K562 (cell line): ENCODE measurements at regions not wholly inside any gene's neighbourhood (a gene's known extent, or its start where the extent isn't known, plus 50 kb on each side); places are given as distances from the start of the nearest gene placed in this dataset.

Experiments
- AFF1 ChIP-seq, 2 experiments: fragments of 450-650 bp; IDR thresholded peaks; 2 replicates each; pipeline ENCODE4 v1.6.1; 2018; ENCODE audit warnings: mild to moderate bottlenecking in 2 of 2, low read depth in 1 of 2; ENCODE audit not compliant: partially characterized antibody in 2 of 2
- ATF2 ChIP-seq: sonication (generic); formaldehyde crosslinking; IDR thresholded peaks from 2 replicates; pipeline ENCODE4 v1.8.1; 2022; ENCODE audit warnings: missing genetic modification reagents
- DIDO1 ChIP-seq: fragments of 450-650 bp; IDR thresholded peaks from 2 replicates; pipeline ENCODE4 v1.6.1; 2016; ENCODE audit warnings: low read depth, missing biosample characterization, missing genetic modification characterization
- FOXP4 ChIP-seq: sonication (generic); formaldehyde crosslinking; IDR thresholded peaks from 2 replicates; pipeline ENCODE4 v1.8.0; 2022; ENCODE audit warnings: mild to moderate bottlenecking, missing genetic modification reagents, borderline replicate concordance
- GABPB2 ChIP-seq: fragments of 250-450 bp; sonication (Bioruptor Pico); conservative IDR thresholded peaks from 2 replicates; pipeline ENCODE4 v1.5.1; 2021; ENCODE audit warnings: mild to moderate bottlenecking
- HBP1 ChIP-seq: fragments of 450-650 bp; formaldehyde crosslinking; IDR thresholded peaks from 2 replicates; pipeline ENCODE4 v1.4.0; 2022; ENCODE audit warnings: missing genetic modification characterization
- HDAC1 ChIP-seq, 2 experiments: fragments of 450-650 bp; IDR thresholded peaks; 2 replicates each; pipeline ENCODE4 v1.6.1; 2016 to 2017; ENCODE audit warnings: inconsistent platforms in 1 of 2, mild to moderate bottlenecking in 1 of 2, moderate library complexity in 1 of 2
- MAFK ChIP-seq: IDR thresholded peaks from 2 replicates; pipeline ENCODE4 v1.6.1; 2011; ENCODE audit warnings: low read length, improper control_type of control experiment
- MIER1 ChIP-seq: fragments of 450-650 bp; IDR thresholded peaks from 2 replicates; pipeline ENCODE4 v1.6.1; 2016; ENCODE audit warnings: antibody characterized with exemption, mild to moderate bottlenecking, low read depth
- MYC ChIP-seq, 2 experiments: fragments of 250-450 bp in 1 of 2; sonication (Bioruptor Pico) in 1 of 2; IDR thresholded peaks; 2 replicates each; pipeline versions ENCODE4 v1.5.1 to v1.6.1; 2012 to 2021; ENCODE audit warnings: low read depth in 2 of 2, borderline replicate concordance in 1 of 2, improper control_type of control experiment in 1 of 2, low read length in 1 of 2, mild to moderate bottlenecking in 1 of 2, moderate library complexity in 1 of 2
- PHF21A ChIP-seq: fragments of 450-650 bp; IDR thresholded peaks from 2 replicates; pipeline ENCODE4 v1.6.1; 2017; ENCODE audit warnings: low read depth, borderline replicate concordance
- PRMT5 ChIP-seq: sonication (generic); formaldehyde crosslinking; IDR thresholded peaks from 2 replicates; pipeline ENCODE4 v1.5.0; 2020; ENCODE audit warnings: missing genetic modification reagents
- SIX5 ChIP-seq, 2 experiments: IDR thresholded peaks; 2 replicates each; pipeline ENCODE4 v1.6.1; 2011; ENCODE audit warnings: low read length in 2 of 2, borderline replicate concordance in 1 of 2, low read depth in 1 of 2, mild to moderate bottlenecking in 1 of 2, moderate library complexity in 1 of 2; ENCODE audit not compliant: insufficient read depth in 1 of 2
- ZBTB17 ChIP-seq: fragments of 450-650 bp; formaldehyde crosslinking; IDR thresholded peaks from 2 replicates; pipeline ENCODE4 v1.4.0; 2020; ENCODE audit warnings: mild to moderate bottlenecking
- ZBTB9 ChIP-seq: fragments of 450-650 bp; formaldehyde crosslinking; IDR thresholded peaks from 2 replicates; pipeline ENCODE4 v1.4.0; 2020; ENCODE audit warnings: mild to moderate bottlenecking, moderate library complexity
- ZNF282 ChIP-seq: sonication (generic); formaldehyde crosslinking; IDR thresholded peaks from 2 replicates; pipeline ENCODE4 v1.8.1; 2023; ENCODE audit warnings: missing genetic modification reagents

DNA sequence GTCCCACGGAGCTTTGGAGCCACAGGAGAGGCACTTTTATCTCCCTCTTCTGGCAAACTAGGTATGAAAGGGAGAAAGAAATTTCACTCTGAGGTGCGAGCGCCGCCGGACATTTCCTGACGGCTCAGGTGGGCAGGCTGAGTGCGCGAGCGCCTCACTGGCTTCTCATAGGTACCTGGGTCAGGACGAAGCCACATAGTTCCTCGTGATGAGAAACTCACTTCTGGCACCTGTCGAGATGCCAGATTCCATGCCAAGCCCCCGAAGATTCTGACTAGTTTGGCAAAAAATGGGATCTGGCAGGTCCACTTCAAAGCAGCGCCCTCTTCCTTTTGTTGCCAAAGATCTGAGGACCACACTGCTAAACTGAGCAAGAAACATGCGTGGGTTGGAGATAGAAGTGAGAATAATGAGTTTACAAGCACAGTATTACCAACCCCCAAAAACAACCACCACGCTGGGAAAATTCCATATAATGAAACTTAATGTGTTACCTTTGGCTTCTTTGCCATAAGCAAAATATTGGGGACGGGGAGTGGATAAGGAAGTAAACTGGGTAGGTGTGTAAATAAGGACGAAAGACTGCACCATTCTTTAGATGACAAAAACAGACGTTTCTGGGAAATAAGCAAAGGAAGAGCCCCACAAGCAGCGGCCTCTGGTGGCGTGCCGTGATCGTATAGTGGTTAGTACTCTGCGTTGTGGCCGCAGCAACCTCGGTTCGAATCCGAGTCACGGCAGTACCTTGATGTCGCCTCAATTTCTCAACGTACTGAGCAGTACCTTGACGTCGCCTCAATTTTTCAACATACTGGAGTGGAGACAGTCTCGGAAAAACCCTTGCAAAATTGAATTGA, 89.8 kb upstream of the PRSS16 start (continued):
- TF ChIP-seq AFF1 (IDR thresholded peaks at IDR 0.05; ENCODE audit: low read depth in 1 of 2, partially characterized antibody in 2 of 2) (peak; percentile 65 to 81), ZBTB17 (no peak), MIER1 (no peak), DIDO1 (tag) (no peak), GABPB2 (CRISPR knock-in tag) (no peak), ZBTB9 (no peak), MYC (IDR thresholded peaks at IDR 0.05; ENCODE audit: low read depth, low read length) (0 out of 2 replicates have a peak, but pooled peaks have one; percentile 35), MYC (CRISPR knock-in tag; IDR thresholded peaks at IDR 0.05; ENCODE audit: borderline replicate concordance, low read depth) (no peak), HDAC1 (IDR thresholded peaks at IDR 0.05) (peak in 1 of 2 experiments; percentile 73; a peak in 1 of 4 replicates), MAFK (no peak; the same call in 1 of the 2 replicates), SIX5 (IDR thresholded peaks at IDR 0.05; ENCODE audit: borderline replicate concordance in 1 of 2, insufficient read depth in 1 of 2, low read depth in 1 of 2, low read length in 2 of 2) (no peak), FOXP4 (CRISPR knock-in tag) (no peak), ZNF282 (CRISPR knock-in tag) (no peak), PRMT5 (CRISPR knock-in tag) (no peak), PHF21A (no peak), HBP1 (CRISPR knock-in tag) (no peak), ATF2 (CRISPR knock-in tag) (no peak)
